ENCODE measurements at regions not wholly inside any gene's neighbourhood (a gene's known extent, or its start where the extent isn't known, plus 50 kb on each side); places are given as distances from the start of the nearest gene placed in this dataset.

DNA sequence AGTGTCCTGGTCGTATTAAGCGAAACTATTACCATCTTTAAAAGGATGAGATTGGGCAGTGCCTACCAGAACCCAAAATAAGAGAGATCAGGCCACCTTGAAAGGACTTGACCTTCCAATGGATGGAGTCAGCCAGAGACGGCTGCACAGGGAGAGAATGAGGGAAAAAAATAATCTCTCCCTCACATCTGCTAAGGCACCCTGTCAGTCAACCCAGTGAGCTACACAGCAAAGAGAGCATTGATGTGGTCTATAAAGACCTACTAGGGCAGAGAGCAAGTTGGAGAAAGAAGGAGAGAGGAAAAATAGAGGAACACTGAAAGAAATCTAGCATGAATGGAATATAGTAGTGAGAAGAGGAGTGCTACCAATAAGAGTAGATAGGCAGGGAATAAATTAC is 68.0 kb upstream of the FTMT start:
- TF ChIP-seq GATA3 (IDR thresholded peaks at IDR 0.05; ENCODE audit: low read depth, low read length) (no peak), GATA2 (IDR thresholded peaks at IDR 0.05; ENCODE audit: low read depth, low read length) (no peak)

- no peak for TF ChIP-seq GATA3 (IDR thresholded peaks at IDR 0.05; ENCODE audit: low read depth, low read length)
- TF ChIP-seq GATA2 (IDR thresholded peaks at IDR 0.05; ENCODE audit: low read depth, low read length): no peak
Measured at GRCh38 chr5:121793791-121794190, 57.9 kb upstream of the FTMT start.

DNA sequence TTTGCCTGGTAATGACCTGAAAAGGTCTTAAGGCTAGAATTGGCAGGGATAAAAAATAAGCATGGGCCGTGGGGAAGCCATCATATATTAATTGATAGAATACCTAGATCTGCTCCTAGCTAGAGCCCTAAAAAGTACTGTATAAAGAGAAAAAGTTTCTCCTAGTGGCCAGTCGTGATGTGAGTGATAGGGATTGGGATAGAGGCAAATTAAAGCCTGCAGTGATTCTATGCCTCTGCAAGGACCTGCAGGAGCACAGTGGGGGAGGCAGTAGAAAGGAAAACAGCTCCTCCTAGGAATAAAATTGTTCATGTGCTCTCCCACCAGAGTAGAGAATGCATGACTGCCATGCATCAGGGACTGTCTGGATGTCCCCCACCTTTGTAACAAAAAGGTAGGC is 56.2 kb upstream of the FTMT start:
- TF ChIP-seq GATA3 (IDR thresholded peaks at IDR 0.05; ENCODE audit: low read depth, low read length) (no peak), GATA2 (IDR thresholded peaks at IDR 0.05; ENCODE audit: low read depth, low read length) (no peak)

- TF ChIP-seq GATA2 (IDR thresholded peaks at IDR 0.05; ENCODE audit: low read depth, low read length) (no peak), GATA3 (IDR thresholded peaks at IDR 0.05; ENCODE audit: low read depth, low read length) (no peak)
Measured at GRCh38 chr5:121797681-121798518, 53.8 kb upstream of the FTMT start.

All from SH-SY5Y (cell line).